ENCODE measurements at regions not wholly inside any gene's neighbourhood (a gene's known extent, or its start where the extent isn't known, plus 50 kb on each side); places are given as distances from the start of the nearest gene placed in this dataset.

- H3K36me3 ChIP-seq (ENCODE audit: low read depth, missing control alignments), result no peaks in the 10 kb centered on the region
- peaks cover 7% of the 10 kb centered on the region for H3K4me1 ChIP-seq
- intact Hi-C loops (cut with DNase I; ENCODE audit: low total_unique reads), result no loop called here
- no peaks in the 10 kb centered on the region for H3K27me3 ChIP-seq
- H3K9me3 ChIP-seq, result no peaks in the 10 kb centered on the region
- H3K4me3 ChIP-seq, result no peak overlapping the region
- no peak for TF ChIP-seq CTCF (IDR thresholded peaks at IDR 0.05)
- TF ChIP-seq POLR2A (IDR thresholded peaks at IDR 0.05), result no peak
- 93 to 94% methylated on average over 2 of the region's 2 CpGs for WGBS, 2 donors
- DNase-seq, result no peak
- H3K27ac ChIP-seq, result no peak overlapping the region
These were observed 95.8 kb upstream of the SLC25A36 start for GRCh38 chr3:140845882-140846281.

GRCh38 chr3:140848666-140849065 is 93.0 kb upstream of the SLC25A36 start:
- intact Hi-C loops (cut with DNase I; ENCODE audit: low total_unique reads), result no loop called here
- Histone ChIP-seq H3K27ac (no peak overlapping the region), H3K4me3 (no peak overlapping the region), H3K27me3 (no peaks in the 10 kb centered on the region), H3K4me1 (no peaks in the 10 kb centered on the region), H3K36me3 (ENCODE audit: low read depth, missing control alignments) (no peaks in the 10 kb centered on the region), H3K9me3 (no peaks in the 10 kb centered on the region)
- no peak for DNase-seq
- WGBS, 2 donors, result 54 to 55% methylated on average over 1 of the region's 1 CpG
- TF ChIP-seq CTCF (IDR thresholded peaks at IDR 0.05) (no peak), POLR2A (IDR thresholded peaks at IDR 0.05) (no peak)

- no peak for DNase-seq
- no peak overlapping the region for H3K27ac ChIP-seq
- no peaks in the 10 kb centered on the region for H3K36me3 ChIP-seq (ENCODE audit: low read depth, missing control alignments)
- H3K4me1 ChIP-seq, result no peaks in the 10 kb centered on the region
- no peak overlapping the region for H3K4me3 ChIP-seq
- H3K27me3 ChIP-seq, result no peaks in the 10 kb centered on the region
- no peaks in the 10 kb centered on the region for H3K9me3 ChIP-seq
- intact Hi-C loops (cut with DNase I; ENCODE audit: low total_unique reads), result no loop called here
- TF ChIP-seq CTCF (IDR thresholded peaks at IDR 0.05), result no peak
- 76 to 80% methylated on average over 4 of the region's 4 CpGs for WGBS, 2 donors
These were observed 91.3 kb upstream of the SLC25A36 start for GRCh38 chr3:140850210-140850955.

- Histone ChIP-seq H3K4me1 (no peaks in the 10 kb centered on the region), H3K27me3 (no peaks in the 10 kb centered on the region), H3K27ac (no peak overlapping the region), H3K36me3 (ENCODE audit: low read depth, missing control alignments) (no peaks in the 10 kb centered on the region), H3K4me3 (no peak overlapping the region), H3K9me3 (no peaks in the 10 kb centered on the region)
- DNase-seq, result no peak
- TF ChIP-seq POLR2A (IDR thresholded peaks at IDR 0.05), result no peak
- no peak for TF ChIP-seq CTCF (IDR thresholded peaks at IDR 0.05)
- intact Hi-C loops (cut with DNase I; ENCODE audit: low total_unique reads), result no loop called here
- 93 to 100% methylated on average over 2 of the region's 2 CpGs for WGBS, 2 donors
These were observed 86.7 kb upstream of the SLC25A36 start for GRCh38 chr3:140854961-140855360.

- Histone ChIP-seq H3K27me3 (no peaks in the 10 kb centered on the region), H3K4me3 (no peak overlapping the region), H3K27ac (no peak overlapping the region), H3K4me1 (no peaks in the 10 kb centered on the region), H3K9me3 (no peaks in the 10 kb centered on the region), H3K36me3 (ENCODE audit: low read depth, missing control alignments) (no peaks in the 10 kb centered on the region)
- no peak for DNase-seq
- TF ChIP-seq POLR2A (IDR thresholded peaks at IDR 0.05), result no peak
- TF ChIP-seq CTCF (IDR thresholded peaks at IDR 0.05), result no peak
- intact Hi-C loops (cut with DNase I; ENCODE audit: low total_unique reads), result no loop called here
- 90 to 100% methylated on average over 1 of the region's 1 CpG for WGBS, 2 donors
These were observed 84.7 kb upstream of the SLC25A36 start for GRCh38 chr3:140856905-140857304.
